ENCODE measurements at regions not wholly inside any gene's neighbourhood (a gene's known extent, or its start where the extent isn't known, plus 50 kb on each side); places are given as distances from the start of the nearest gene placed in this dataset.
A peak's percentile ranks its signal among the peaks of the same experiment; 100 is the strongest.

DNA sequence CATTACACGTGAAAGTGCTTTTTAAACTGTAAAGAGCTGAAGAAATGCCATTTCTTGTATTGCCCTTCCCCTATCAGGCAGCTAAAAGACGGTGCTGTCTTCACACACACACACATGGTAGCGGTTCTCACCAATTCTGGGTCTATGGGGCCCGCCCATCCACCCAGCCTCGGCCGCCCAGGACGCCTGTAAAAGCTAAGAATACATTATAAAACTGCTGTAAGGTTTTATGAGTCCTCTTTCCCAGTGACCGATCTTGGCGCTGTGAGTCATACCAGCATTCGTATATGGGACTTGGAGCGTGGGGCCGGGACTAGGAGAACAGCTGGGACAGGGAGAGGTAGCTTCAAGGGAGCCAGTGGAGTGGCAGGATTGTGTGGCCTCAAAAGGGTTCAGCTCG is 149.7 kb upstream of the CADM1 start:
- H3K9me3 Mint-ChIP-seq (ENCODE audit: unreplicated experiment), result peaks cover 11% of the 10 kb centered on the region
- peaks cover 52% of the 10 kb centered on the region for H3K4me1 Mint-ChIP-seq (ENCODE audit: low read depth, unreplicated experiment)
- no peak overlapping the region for H3K4me3 Mint-ChIP-seq (ENCODE audit: unreplicated experiment)
- H3K27ac Mint-ChIP-seq (ENCODE audit: unreplicated experiment), result no peak overlapping the region
- DNase-seq, result no peak
- peaks cover 8% of the 10 kb centered on the region for H3K27me3 Mint-ChIP-seq (ENCODE audit: unreplicated experiment)
- no peaks in the 10 kb centered on the region for H3K36me3 Mint-ChIP-seq (ENCODE audit: unreplicated experiment)
- TF ChIP-seq, protein P1, sequence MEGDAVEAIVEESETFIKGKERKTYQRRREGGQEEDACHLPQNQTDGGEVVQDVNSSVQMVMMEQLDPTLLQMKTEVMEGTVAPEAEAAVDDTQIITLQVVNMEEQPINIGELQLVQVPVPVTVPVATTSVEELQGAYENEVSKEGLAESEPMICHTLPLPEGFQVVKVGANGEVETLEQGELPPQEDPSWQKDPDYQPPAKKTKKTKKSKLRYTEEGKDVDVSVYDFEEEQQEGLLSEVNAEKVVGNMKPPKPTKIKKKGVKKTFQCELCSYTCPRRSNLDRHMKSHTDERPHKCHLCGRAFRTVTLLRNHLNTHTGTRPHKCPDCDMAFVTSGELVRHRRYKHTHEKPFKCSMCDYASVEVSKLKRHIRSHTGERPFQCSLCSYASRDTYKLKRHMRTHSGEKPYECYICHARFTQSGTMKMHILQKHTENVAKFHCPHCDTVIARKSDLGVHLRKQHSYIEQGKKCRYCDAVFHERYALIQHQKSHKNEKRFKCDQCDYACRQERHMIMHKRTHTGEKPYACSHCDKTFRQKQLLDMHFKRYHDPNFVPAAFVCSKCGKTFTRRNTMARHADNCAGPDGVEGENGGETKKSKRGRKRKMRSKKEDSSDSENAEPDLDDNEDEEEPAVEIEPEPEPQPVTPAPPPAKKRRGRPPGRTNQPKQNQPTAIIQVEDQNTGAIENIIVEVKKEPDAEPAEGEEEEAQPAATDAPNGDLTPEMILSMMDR (IDR thresholded peaks at IDR 0.05; ENCODE audit: partially characterized antibody, unreplicated experiment), result no peak

DNA sequence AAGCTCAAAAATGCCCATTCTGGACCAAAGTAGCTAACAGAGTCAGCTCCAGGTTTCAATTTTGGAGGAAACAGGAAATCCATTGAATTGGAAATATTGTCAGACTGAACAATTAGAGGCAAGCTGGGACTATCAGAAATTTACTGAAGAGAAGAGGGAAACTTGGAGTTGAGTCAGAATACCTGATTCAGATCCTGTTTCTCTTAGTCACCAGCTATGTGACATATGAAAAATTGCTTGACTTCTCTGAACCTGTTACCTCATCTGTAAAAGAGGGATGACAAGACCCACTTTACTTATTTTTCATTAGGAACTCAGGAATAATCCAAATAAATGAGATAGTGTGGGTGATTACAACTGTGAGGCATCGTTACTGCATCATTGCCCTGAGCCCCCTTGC is 148.9 kb upstream of the CADM1 start:
- Mint-ChIP-seq H3K27ac (ENCODE audit: unreplicated experiment) (no peak overlapping the region), H3K36me3 (ENCODE audit: unreplicated experiment) (no peaks in the 10 kb centered on the region), H3K27me3 (ENCODE audit: unreplicated experiment) (peaks cover 8% of the 10 kb centered on the region), H3K4me3 (ENCODE audit: unreplicated experiment) (no peak overlapping the region), H3K9me3 (ENCODE audit: unreplicated experiment) (peaks cover 11% of the 10 kb centered on the region), H3K4me1 (ENCODE audit: low read depth, unreplicated experiment) (peaks cover 49% of the 10 kb centered on the region)
- no peak for DNase-seq
- TF ChIP-seq, protein P1 (IDR thresholded peaks at IDR 0.05; ENCODE audit: partially characterized antibody, unreplicated experiment), result no peak

DNA sequence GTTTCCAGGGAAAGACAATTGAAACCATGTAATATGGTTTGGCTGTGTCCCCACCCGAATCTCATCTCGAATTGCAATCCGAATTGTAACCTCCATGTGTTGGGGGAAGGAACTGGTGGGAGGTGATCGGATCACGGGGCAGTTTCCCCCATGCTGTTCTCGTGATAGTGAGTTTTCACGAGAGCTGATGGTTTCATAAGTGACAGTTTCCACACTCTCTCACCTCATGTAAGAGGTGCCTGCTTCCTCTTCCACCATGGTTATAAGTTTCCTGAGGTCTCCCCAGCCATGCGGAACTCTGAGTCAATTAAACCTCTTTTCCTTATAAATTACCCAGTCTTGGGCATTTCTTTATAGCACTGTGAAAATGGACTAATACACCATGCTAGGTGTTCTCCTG is 148.3 kb upstream of the CADM1 start:
- Mint-ChIP-seq H3K9me3 (ENCODE audit: unreplicated experiment) (peaks cover 11% of the 10 kb centered on the region), H3K4me3 (ENCODE audit: unreplicated experiment) (no peak overlapping the region), H3K4me1 (ENCODE audit: low read depth, unreplicated experiment) (peaks cover 49% of the 10 kb centered on the region), H3K36me3 (ENCODE audit: unreplicated experiment) (no peaks in the 10 kb centered on the region), H3K27me3 (ENCODE audit: unreplicated experiment) (peaks cover 8% of the 10 kb centered on the region), H3K27ac (ENCODE audit: unreplicated experiment) (peak overlapping the region; percentile 75)
- no peak for DNase-seq
- TF ChIP-seq, protein P1 (IDR thresholded peaks at IDR 0.05; ENCODE audit: partially characterized antibody, unreplicated experiment), result no peak

DNA sequence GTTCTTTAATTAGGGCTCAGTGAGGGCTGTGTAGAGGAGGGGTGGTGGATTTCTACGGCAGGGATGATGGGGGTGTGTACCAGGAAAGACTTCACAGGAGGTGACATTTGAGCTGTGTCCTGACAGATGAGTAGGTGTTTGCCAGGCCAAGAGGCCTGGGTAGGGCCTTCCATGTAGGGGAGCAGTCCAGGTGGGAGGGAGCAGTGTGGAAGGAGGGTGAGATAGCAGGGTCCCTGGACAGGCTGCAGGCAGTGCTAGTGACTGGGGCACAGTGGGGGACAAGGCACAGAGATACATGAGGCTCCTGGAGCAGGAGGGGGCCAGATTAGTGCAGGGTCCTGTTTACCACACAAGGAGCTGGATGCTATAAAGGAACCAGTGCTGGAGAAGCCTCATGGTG is 147.9 kb upstream of the CADM1 start:
- Mint-ChIP-seq H3K36me3 (ENCODE audit: unreplicated experiment) (no peaks in the 10 kb centered on the region), H3K27me3 (ENCODE audit: unreplicated experiment) (peaks cover 7% of the 10 kb centered on the region), H3K4me3 (ENCODE audit: unreplicated experiment) (no peak overlapping the region), H3K27ac (ENCODE audit: unreplicated experiment) (peak overlapping the region; percentile 75), H3K9me3 (ENCODE audit: unreplicated experiment) (peaks cover 10% of the 10 kb centered on the region), H3K4me1 (ENCODE audit: low read depth, unreplicated experiment) (peaks cover 49% of the 10 kb centered on the region)
- DNase-seq, result no peak
- TF ChIP-seq, protein P1 (IDR thresholded peaks at IDR 0.05; ENCODE audit: partially characterized antibody, unreplicated experiment), result no peak

DNA sequence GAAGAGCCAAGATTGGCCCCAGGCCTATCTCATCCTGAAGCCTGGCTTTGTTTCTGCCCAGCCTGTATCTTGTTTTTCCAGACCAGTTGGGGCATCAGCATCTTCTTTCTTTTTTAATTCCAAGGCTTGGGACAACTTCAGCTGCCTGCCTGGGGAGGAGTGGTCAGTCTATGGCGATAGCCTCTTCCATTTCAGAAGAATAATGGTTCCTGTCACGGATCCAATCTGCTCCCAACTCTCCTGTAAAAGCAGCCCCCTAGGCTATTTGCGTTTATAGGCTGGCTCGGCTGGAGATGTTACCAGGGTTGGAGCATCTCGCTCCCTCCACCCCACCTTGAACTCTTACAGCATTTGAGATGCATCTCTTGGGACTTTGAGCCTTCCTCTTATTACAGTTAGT is 145.2 kb upstream of the CADM1 start:
- DNase-seq, result no peak
- TF ChIP-seq, protein P1 (IDR thresholded peaks at IDR 0.05; ENCODE audit: partially characterized antibody, unreplicated experiment), result no peak
- Mint-ChIP-seq H3K27me3 (ENCODE audit: unreplicated experiment) (peaks cover 8% of the 10 kb centered on the region), H3K4me1 (ENCODE audit: low read depth, unreplicated experiment) (peaks cover 51% of the 10 kb centered on the region), H3K36me3 (ENCODE audit: unreplicated experiment) (no peaks in the 10 kb centered on the region), H3K9me3 (ENCODE audit: unreplicated experiment) (peaks cover 12% of the 10 kb centered on the region), H3K4me3 (ENCODE audit: unreplicated experiment) (no peak overlapping the region), H3K27ac (ENCODE audit: unreplicated experiment) (peak overlapping the region; percentile 85)
